MCF 10A (cell line): ENCODE measurements at regions not wholly inside any gene's neighbourhood (a gene's known extent, or its start where the extent isn't known, plus 50 kb on each side); places are given as distances from the start of the nearest gene placed in this dataset.
"Not testable (repeated sequence)": the region's sequence is repeated elsewhere in the genome, so short reads cannot be mapped to it uniquely, and the experiment has no call there.

ENCODE experiments used
- BruUV-seq: library from RNA; stranded (reverse); fragments of 400-500 nt; replicated peaks from 2 replicates; lab custom pipeline; 2021; lab: Mats Ljungman, UMichigan
- CTCF ChIA-PET: fragments of 300-600 bp; sonication (Branson Sonifier 250); formaldehyde crosslinking; extraction: SDS; loops from one replicate; lab custom pipeline; 2021; ENCODE audit warnings: antibody characterized with exemption, inconsistent platforms; lab: Yijun Ruan, JAX
- POLR2A ChIA-PET: fragments of 300-600, 350-650 bp; sonication (Branson Sonifier 250); formaldehyde crosslinking; extraction: SDS; loops from one replicate; lab custom pipeline; 2020; ENCODE audit warnings: antibody characterized with exemption, inconsistent platforms; lab: Yijun Ruan, JAX
- DNase-seq: peaks from one replicate; pipeline ENCODE4 v3.0.0-alpha.2; 2018; ENCODE audit not compliant: unreplicated experiment
- H3K27ac Mint-ChIP-seq: one replicate; pipeline ENCODE4 v1.8.0; 2022; ENCODE audit warnings: mild to moderate bottlenecking, low read depth, mixed read lengths; ENCODE audit not compliant: unreplicated experiment
- H3K27me3 Mint-ChIP-seq: one replicate; pipeline ENCODE4 v1.8.0; 2022; ENCODE audit warnings: mixed read lengths; ENCODE audit not compliant: insufficient read depth, unreplicated experiment
- H3K36me3 Mint-ChIP-seq: one replicate; pipeline ENCODE4 v1.8.0; 2022; ENCODE audit warnings: mild to moderate bottlenecking, moderate library complexity, mixed read lengths; ENCODE audit not compliant: insufficient read depth, unreplicated experiment
- H3K4me1 Mint-ChIP-seq: one replicate; pipeline ENCODE4 v1.8.0; 2022; ENCODE audit warnings: mixed read lengths; ENCODE audit not compliant: insufficient read depth, unreplicated experiment
- H3K4me3 Mint-ChIP-seq: one replicate; pipeline ENCODE4 v1.8.0; 2022; ENCODE audit warnings: mild to moderate bottlenecking, moderate library complexity, mixed read lengths; ENCODE audit not compliant: unreplicated experiment
- H3K9me3 Mint-ChIP-seq: one replicate; pipeline ENCODE4 v1.8.0; 2022; ENCODE audit warnings: mixed read lengths; ENCODE audit not compliant: unreplicated experiment
- intact Hi-C: fragments of 100-400 bp; cut with micrococcal nuclease; formaldehyde crosslinking; loops from 2 replicates; pipeline ENCODE4 v1.14.1; 2022
- TF ChIP-seq, protein P1 (sequence below): fragments of 200-600 bp; IDR thresholded peaks from one replicate; pipeline ENCODE4 v1.8.0; 2022; ENCODE audit warnings: antibody characterized with exemption, mild to moderate bottlenecking; ENCODE audit not compliant: unreplicated experiment

DNA sequence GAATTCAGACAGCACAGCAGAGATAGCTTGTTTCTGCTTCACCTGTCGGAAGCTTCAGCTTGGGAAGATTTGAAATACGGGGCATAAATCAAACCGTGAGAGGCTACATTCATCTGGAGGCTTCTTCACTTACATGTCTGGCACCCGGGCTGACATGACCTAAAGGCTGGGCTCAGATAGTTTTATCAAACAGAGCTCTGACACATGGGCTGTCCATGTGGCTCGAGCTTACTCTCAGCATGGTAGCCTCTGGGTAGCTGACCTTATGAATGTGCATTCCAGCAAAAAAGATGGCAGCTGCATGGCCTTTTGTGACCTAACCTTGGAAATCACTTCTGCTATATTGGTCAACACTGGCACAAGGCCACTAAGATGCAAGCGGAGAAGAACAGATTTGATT, 414.5 kb downstream of the NDFIP2 start:
- intact Hi-C loops, result no loop called here
- Mint-ChIP-seq H3K9me3 (no peaks in the 10 kb centered on the region), H3K4me1 (no peaks in the 10 kb centered on the region), H3K4me3 (no peak overlapping the region), H3K27ac (no peak overlapping the region), H3K27me3 (no peaks in the 10 kb centered on the region), H3K36me3 (no peaks in the 10 kb centered on the region)
- no TSS peak for BruUV-seq
- ChIA-PET POLR2A (no interaction called here), CTCF (interaction anchor here (0.6 kb wide), 1 partner anchor 417 kb away, joined by 4 read pairs; no protein-coding TSS in a partner anchor)
- TF ChIP-seq, protein P1, sequence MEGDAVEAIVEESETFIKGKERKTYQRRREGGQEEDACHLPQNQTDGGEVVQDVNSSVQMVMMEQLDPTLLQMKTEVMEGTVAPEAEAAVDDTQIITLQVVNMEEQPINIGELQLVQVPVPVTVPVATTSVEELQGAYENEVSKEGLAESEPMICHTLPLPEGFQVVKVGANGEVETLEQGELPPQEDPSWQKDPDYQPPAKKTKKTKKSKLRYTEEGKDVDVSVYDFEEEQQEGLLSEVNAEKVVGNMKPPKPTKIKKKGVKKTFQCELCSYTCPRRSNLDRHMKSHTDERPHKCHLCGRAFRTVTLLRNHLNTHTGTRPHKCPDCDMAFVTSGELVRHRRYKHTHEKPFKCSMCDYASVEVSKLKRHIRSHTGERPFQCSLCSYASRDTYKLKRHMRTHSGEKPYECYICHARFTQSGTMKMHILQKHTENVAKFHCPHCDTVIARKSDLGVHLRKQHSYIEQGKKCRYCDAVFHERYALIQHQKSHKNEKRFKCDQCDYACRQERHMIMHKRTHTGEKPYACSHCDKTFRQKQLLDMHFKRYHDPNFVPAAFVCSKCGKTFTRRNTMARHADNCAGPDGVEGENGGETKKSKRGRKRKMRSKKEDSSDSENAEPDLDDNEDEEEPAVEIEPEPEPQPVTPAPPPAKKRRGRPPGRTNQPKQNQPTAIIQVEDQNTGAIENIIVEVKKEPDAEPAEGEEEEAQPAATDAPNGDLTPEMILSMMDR, result no peak
- no peak for DNase-seq

DNA sequence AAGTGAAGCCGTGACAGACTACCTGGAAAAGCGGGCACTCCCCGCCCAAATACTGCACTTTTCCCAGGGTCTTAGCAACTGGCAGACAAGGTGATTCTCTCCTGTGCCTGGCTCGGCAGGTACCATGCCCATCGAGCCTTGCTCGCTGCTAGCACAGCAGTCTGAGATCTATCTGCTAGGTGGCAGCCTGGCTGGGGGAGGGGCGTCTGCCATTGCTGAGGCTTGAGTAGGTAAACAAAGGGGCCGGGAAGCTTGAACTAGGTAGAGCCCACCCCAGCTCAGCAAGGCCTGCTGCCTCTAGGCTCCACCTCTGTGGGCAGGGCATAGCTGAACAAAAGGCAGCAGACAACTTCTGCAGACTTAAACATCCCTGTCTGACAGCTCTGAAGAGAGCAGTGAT, 406.3 kb downstream of the NDFIP2 start:
- H3K4me1 Mint-ChIP-seq, BruUV-seq, H3K36me3 Mint-ChIP-seq, CTCF ChIA-PET, DNase-seq, H3K4me3 Mint-ChIP-seq, H3K9me3 Mint-ChIP-seq, H3K27me3 Mint-ChIP-seq, H3K27ac Mint-ChIP-seq, intact Hi-C loops: not testable (repeated sequence)
- POLR2A ChIA-PET, result interaction anchor here (0.8 kb wide), 1 partner anchor 81 kb away, joined by 3 read pairs; no protein-coding TSS in a partner anchor

DNA sequence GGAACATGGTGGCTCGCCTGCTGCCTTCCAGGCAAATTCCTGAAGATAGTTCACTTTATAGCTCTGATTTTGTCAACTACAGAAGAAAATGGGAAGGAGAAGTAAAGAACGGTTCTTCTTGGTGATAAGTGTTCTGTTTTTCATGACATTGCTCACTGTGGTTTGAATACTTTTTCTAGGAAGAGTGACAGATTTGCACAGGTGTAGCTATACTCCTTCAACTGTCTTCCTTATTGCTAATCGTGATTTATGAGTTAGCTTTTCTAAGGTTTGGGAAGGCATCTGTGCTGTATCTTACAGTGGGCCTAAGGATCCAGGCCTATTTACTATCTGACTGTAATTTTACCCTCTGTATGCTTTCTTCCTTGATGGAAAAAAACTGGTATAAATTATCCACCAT, 405.6 kb downstream of the NDFIP2 start:
- no peaks in the 10 kb centered on the region for H3K9me3 Mint-ChIP-seq
- ChIA-PET POLR2A (no interaction called here), CTCF (interaction anchor here (0.6 kb wide), 1 partner anchor 19 kb away, joined by 3 read pairs; no protein-coding TSS in a partner anchor)
- no peak overlapping the region for H3K4me3 Mint-ChIP-seq
- no peaks in the 10 kb centered on the region for H3K4me1 Mint-ChIP-seq
- H3K36me3 Mint-ChIP-seq, result no peaks in the 10 kb centered on the region
- intact Hi-C loops, result no loop called here
- H3K27me3 Mint-ChIP-seq, result no peaks in the 10 kb centered on the region
- no TSS peak for BruUV-seq
- no peak for DNase-seq
- TF ChIP-seq, protein P1, result no peak
- no peak overlapping the region for H3K27ac Mint-ChIP-seq

DNA sequence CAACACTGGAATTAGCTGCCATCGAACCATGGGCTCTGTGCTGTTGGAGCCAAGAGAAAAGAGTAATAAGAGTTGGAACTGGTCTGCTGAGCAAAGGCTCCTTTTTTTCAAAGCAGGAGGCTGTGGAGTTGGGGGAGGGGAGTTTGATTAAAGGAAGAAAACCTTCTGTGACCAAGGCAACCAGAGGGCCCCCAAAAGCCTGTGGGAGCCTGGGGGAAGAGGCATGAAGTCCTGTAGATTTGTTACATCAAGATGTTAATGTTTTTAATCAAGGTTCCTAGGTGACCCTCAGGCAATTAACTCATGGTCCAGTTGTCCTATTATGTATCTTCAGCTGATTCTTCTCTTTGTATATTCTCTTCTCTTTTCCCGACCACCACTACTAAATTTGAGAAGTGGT, 403.9 kb downstream of the NDFIP2 start:
- POLR2A ChIA-PET, result no interaction called here
- BruUV-seq, result no TSS peak
- no peak overlapping the region for H3K27ac Mint-ChIP-seq
- TF ChIP-seq, protein P1, result no peak
- H3K27me3 Mint-ChIP-seq, result no peaks in the 10 kb centered on the region
- no peaks in the 10 kb centered on the region for H3K36me3 Mint-ChIP-seq
- H3K4me1 Mint-ChIP-seq, result no peaks in the 10 kb centered on the region
- CTCF ChIA-PET, result interaction anchor here (1.0 kb wide), 1 partner anchor 17 kb away, joined by 3 read pairs; no protein-coding TSS in a partner anchor
- intact Hi-C loops, result no loop called here
- no peak overlapping the region for H3K4me3 Mint-ChIP-seq
- DNase-seq, result no peak
- no peaks in the 10 kb centered on the region for H3K9me3 Mint-ChIP-seq

DNA sequence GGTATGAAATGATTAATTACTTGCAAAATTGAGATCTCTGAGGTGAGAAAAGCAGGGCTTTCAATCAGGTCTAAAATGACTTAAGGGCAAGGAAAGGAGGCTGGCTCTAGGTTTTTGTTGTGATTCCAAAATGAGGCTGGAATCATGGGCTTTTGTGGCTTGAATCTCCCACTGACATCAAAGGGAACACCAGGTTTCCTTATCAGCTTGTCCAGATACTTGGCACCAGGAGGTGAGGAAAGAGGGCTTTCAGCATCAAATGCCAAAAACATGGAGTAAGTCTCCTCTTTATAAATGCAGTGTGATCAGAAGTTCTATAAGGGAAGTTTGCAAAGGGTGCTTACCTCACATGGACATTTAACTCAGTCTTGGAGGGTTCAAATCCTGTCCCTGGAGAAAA, 402.3 kb downstream of the NDFIP2 start:
- Mint-ChIP-seq H3K9me3 (no peaks in the 10 kb centered on the region), H3K27me3 (no peaks in the 10 kb centered on the region), H3K4me1 (no peaks in the 10 kb centered on the region), H3K36me3 (no peaks in the 10 kb centered on the region), H3K27ac (no peak overlapping the region), H3K4me3 (no peak overlapping the region)
- BruUV-seq, result no TSS peak
- POLR2A ChIA-PET, result no interaction called here
- no peak for DNase-seq
- intact Hi-C loops, result no loop called here
- CTCF ChIA-PET, result no interaction called here
- TF ChIP-seq, protein P1, result no peak
